Tibial nerve (tissue), 4 donors: ENCODE measurements at regions not wholly inside any gene's neighbourhood (a gene's known extent, or its start where the extent isn't known, plus 50 kb on each side); places are given as distances from the start of the nearest gene placed in this dataset.
A peak's percentile ranks its signal among the peaks of the same experiment; 100 is the strongest.

Experiments
- DNase-seq, 2 donors: peaks; one replicate each; pipeline ENCODE4 v3.0.0-alpha.2; 2019; ENCODE audit warnings: low spot score in 2 of 2
- H3K27ac ChIP-seq, 4 donors: fragments of 200-600 bp; sonication (generic) in 3 of 4; one replicate each; pipeline ENCODE4 v1.5.1; 2017 to 2019; ENCODE audit warnings: mild to moderate bottlenecking in 1 of 4
- H3K27me3 ChIP-seq, 2 donors: fragments of 200-600 bp; sonication (generic) in 1 of 2; one replicate each; pipeline versions ENCODE4 v1.5.1 to v1.6.0; 2017 to 2019
- H3K36me3 ChIP-seq, 3 donors: fragments of 200-600 bp; sonication (generic); one replicate each; pipeline ENCODE4 v1.5.1; 2018 to 2019
- H3K4me1 ChIP-seq, 4 donors: fragments of 200-600 bp; sonication (generic) in 3 of 4; one replicate each; pipeline ENCODE4 v1.5.1; 2017 to 2019
- H3K4me3 ChIP-seq, 4 donors: fragments of 200-600 bp; sonication (generic) in 3 of 4; one replicate each; pipeline ENCODE4 v1.5.1; 2017 to 2019; ENCODE audit warnings: mild to moderate bottlenecking in 1 of 4, moderate library complexity in 1 of 4
- H3K9me3 ChIP-seq, 4 donors: fragments of 200-600 bp; sonication (generic) in 3 of 4; one replicate each; pipeline ENCODE4 v1.5.1; 2017 to 2019
- EP300 ChIP-seq, 2 donors: sonication (generic); formaldehyde crosslinking; IDR thresholded peaks; one replicate each; pipeline ENCODE4 v1.6.1; 2017; ENCODE audit warnings: antibody characterized with exemption in 2 of 2, mild to moderate bottlenecking in 1 of 2
- POLR2A ChIP-seq, 2 donors: fragments of 450-650 bp; IDR thresholded peaks; one replicate each; pipeline ENCODE4 v1.6.1; 2017; ENCODE audit warnings: antibody characterized with exemption in 2 of 2, mild to moderate bottlenecking in 2 of 2, moderate library complexity in 2 of 2
- WGBS, 2 donors: methylation state at CpG; one replicate each; pipeline ENCODE4 v1.1.5; 2018; 5-methylcytosine and 5-hydroxymethylcytosine counted together
- TF ChIP-seq, protein P1 (sequence below), 5 experiments: fragments of 200-600 bp in 3 of 5; fragments of 450-650 bp in 2 of 5; sonication (generic) in 3 of 5; IDR thresholded peaks; one replicate each; pipeline ENCODE4 v1.5.1; 2016 to 2019; ENCODE audit warnings: antibody characterized with exemption in 5 of 5, mild to moderate bottlenecking in 3 of 5, moderate library complexity in 2 of 5

- H3K4me3 ChIP-seq, result no peak overlapping the region
- 93 to 95% methylated on average over 3 of the region's 3 CpGs for WGBS, 2 donors
- no peak for TF ChIP-seq EP300 (IDR thresholded peaks at IDR 0.05)
- no peak for TF ChIP-seq POLR2A (IDR thresholded peaks at IDR 0.05)
- TF ChIP-seq, protein P1, sequence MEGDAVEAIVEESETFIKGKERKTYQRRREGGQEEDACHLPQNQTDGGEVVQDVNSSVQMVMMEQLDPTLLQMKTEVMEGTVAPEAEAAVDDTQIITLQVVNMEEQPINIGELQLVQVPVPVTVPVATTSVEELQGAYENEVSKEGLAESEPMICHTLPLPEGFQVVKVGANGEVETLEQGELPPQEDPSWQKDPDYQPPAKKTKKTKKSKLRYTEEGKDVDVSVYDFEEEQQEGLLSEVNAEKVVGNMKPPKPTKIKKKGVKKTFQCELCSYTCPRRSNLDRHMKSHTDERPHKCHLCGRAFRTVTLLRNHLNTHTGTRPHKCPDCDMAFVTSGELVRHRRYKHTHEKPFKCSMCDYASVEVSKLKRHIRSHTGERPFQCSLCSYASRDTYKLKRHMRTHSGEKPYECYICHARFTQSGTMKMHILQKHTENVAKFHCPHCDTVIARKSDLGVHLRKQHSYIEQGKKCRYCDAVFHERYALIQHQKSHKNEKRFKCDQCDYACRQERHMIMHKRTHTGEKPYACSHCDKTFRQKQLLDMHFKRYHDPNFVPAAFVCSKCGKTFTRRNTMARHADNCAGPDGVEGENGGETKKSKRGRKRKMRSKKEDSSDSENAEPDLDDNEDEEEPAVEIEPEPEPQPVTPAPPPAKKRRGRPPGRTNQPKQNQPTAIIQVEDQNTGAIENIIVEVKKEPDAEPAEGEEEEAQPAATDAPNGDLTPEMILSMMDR (IDR thresholded peaks at IDR 0.05), result no peak
Observed at GRCh38 chr2:4656326-4656725, 953.0 kb downstream of the DCDC2C start.

DNA sequence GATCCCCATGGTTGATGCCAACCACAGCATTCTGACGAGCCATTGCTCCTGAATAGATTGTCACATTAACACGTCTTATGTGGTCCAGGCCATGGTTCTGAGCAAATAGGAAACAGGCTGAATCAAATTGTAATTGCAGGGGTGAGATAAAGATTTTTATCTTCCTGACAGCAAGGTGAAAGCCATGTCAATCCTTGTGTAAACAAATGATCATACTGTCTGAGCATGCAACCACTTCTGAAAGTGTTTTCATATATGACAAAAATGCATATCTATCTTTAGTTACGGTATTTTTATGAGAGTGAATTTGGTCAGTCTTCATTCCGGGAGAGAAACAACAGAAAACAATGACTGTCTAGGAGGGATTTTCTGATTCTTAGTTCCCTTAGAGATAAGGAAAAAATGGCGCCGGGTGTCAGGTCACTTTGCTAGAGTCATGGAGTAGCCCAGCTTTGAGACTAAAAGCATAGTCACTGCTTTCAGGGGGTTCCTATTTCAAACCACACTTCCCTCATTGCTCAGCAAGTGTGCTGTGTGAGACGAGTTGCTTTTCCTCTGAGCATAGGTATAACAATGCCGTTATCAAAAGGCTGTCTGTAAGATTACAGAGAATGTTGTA is 958.9 kb downstream of the DCDC2C start:
- no peaks in the 10 kb centered on the region for H3K9me3 ChIP-seq
- H3K27me3 ChIP-seq, result no peaks in the 10 kb centered on the region
- H3K36me3 ChIP-seq, result no peaks in the 10 kb centered on the region
- H3K4me1 ChIP-seq, result no peaks in the 10 kb centered on the region
- 69% methylated on average over 8 of the region's 8 CpGs for WGBS, 2 donors
- no peak for DNase-seq
- H3K4me3 ChIP-seq, result no peak overlapping the region
- no peak overlapping the region for H3K27ac ChIP-seq
- TF ChIP-seq POLR2A (IDR thresholded peaks at IDR 0.05) (no peak), EP300 (IDR thresholded peaks at IDR 0.05) (no peak)
- TF ChIP-seq, protein P1 (IDR thresholded peaks at IDR 0.05), result no peak

More at GRCh38 chr2:4656326-4656725, 953.0 kb downstream of the DCDC2C start:
- Histone ChIP-seq H3K4me1 (no peaks in the 10 kb centered on the region), H3K9me3 (no peaks in the 10 kb centered on the region), H3K27me3 (no peaks in the 10 kb centered on the region), H3K27ac (no peak overlapping the region), H3K36me3 (no peaks in the 10 kb centered on the region)
- no peak for DNase-seq

- Histone ChIP-seq H3K36me3 (no peaks in the 10 kb centered on the region), H3K4me3 (no peak overlapping the region), H3K27me3 (no peaks in the 10 kb centered on the region), H3K9me3 (no peaks in the 10 kb centered on the region), H3K27ac (no peak overlapping the region), H3K4me1 (no peaks in the 10 kb centered on the region)
- no peak for DNase-seq
- TF ChIP-seq POLR2A (IDR thresholded peaks at IDR 0.05), result no peak
- TF ChIP-seq, protein P1 (IDR thresholded peaks at IDR 0.05), result no peak
- no peak for TF ChIP-seq EP300 (IDR thresholded peaks at IDR 0.05)
- WGBS, 2 donors, result 66 to 79% methylated on average over 4 of the region's 4 CpGs
Observed at GRCh38 chr2:4668381-4668780, 965.0 kb downstream of the DCDC2C start.

DNA sequence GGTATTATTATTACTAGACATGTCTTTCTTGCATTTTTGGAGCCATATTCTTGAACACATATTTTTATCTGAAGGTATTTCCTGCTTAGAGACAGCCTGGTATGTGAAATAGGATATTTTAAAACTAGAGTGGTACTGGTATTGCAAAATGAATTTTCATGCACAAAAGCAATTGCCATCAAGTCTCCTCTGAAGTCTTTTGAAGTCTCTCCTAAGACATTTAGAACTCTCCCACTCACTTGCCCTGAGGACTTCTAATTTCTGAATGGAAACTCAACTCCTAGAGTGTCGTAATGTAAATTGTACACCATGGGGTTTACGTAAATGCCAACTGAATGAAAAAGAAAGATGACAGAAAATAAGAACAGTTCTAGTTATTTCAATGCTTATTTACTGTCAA is 967.0 kb downstream of the DCDC2C start:
- H3K4me1 ChIP-seq, result no peaks in the 10 kb centered on the region
- H3K27ac ChIP-seq, result no peak overlapping the region
- TF ChIP-seq, protein P1 (IDR thresholded peaks at IDR 0.05), result no peak
- no peak for TF ChIP-seq EP300 (IDR thresholded peaks at IDR 0.05)
- no peak for TF ChIP-seq POLR2A (IDR thresholded peaks at IDR 0.05)
- no peak for DNase-seq
- WGBS, 2 donors, result 83 to 88% methylated on average over 2 of the region's 2 CpGs
- H3K4me3 ChIP-seq, result no peak overlapping the region
- no peaks in the 10 kb centered on the region for H3K36me3 ChIP-seq
- no peaks in the 10 kb centered on the region for H3K9me3 ChIP-seq
- H3K27me3 ChIP-seq, result no peaks in the 10 kb centered on the region

DNA sequence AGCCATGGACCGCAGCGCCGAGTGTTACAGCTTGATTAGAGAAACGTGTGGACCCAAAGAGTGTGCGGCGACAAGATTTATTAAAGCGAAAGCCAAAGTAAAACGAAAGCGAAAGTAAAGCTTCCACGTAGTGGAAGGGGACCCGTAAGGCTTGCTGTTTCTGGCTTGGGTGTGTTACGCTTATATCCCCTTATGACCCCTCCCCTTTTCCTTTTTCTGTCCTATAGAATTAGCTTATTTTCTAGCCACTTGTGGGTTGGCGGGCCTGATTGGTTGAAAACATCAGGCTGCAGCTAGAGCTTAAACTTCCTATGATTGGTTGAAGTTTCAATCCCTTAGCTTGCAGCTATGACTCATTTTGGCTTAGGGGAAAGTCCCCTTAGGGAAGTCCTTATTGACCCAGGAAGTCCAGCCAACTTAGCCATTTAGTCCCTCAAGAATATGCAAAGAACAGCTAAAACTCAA is 969.7 kb downstream of the DCDC2C start:
- Histone ChIP-seq H3K4me1 (no peaks in the 10 kb centered on the region), H3K27ac (no peak overlapping the region), H3K9me3 (no peaks in the 10 kb centered on the region), H3K36me3 (no peaks in the 10 kb centered on the region), H3K27me3 (no peaks in the 10 kb centered on the region), H3K4me3 (peak overlapping the region in 1 of 4 donors; percentile 34)
- TF ChIP-seq POLR2A (IDR thresholded peaks at IDR 0.05) (no peak), EP300 (IDR thresholded peaks at IDR 0.05) (no peak)
- TF ChIP-seq, protein P1 (IDR thresholded peaks at IDR 0.05), result no peak
- DNase-seq, result no peak
- 72 to 83% methylated on average over 13 of the region's 13 CpGs for WGBS, 2 donors
